ENCODE measurements at regions not wholly inside any gene's neighbourhood (a gene's known extent, or its start where the extent isn't known, plus 50 kb on each side); places are given as distances from the start of the nearest gene placed in this dataset.
A peak's percentile ranks its signal among the peaks of the same experiment; 100 is the strongest.

DNA sequence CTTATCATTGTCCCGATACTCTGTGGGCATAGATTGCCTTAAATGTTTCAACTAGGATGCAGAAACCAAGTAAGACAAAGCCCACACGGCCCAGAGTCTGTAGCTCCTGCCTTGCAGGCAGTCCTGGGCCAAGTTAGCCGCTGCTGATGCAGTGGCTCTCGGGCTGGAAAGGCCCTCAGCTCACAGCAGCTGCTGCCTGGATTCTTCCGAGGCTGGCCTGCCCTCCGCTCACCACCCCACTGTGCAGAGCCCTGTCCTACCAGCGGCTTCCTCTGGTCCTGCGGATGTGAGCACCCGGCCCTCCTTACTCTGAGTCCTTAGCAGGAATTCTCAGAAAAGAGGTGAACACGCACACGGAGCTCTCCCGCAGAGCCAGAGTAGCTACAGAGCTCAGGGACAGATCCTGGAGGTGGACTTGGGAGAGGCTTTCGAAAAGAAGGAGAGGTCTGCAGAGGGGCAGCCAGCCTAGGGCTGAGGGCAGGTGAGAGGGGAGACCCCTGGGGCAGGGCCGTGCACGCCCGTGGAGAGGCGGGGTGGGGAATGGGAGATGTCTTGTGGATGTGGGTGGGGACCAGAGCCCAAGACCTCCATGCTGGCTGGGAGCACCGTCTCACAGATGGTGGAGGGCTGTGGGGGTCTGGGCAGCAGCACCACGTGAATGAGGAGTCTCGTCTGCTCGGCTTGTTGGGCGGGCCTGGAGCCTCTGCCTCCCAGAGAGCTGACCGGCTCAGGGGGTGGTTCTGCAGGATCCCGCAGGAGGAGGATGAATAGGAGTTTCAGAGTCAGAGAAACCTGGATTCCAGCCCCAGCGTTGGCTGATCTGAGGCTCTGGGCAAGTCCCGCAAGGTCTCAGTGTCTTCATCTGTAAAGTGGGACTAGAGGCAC lies 117.4 kb upstream of the B3GAT1 start:
- ATAC-seq (no peak), DNase-seq (no peak)
- no peaks in the 10 kb centered on the region for H3K36me3 Mint-ChIP-seq
- no peaks in the 10 kb centered on the region for H3K27me3 ChIP-seq (ENCODE audit: control insufficient read depth in 2 of 2, insufficient read depth in 2 of 2, low read length in 2 of 2)
- H3K4me3 ChIP-seq (ENCODE audit: low read length), result no peak overlapping the region
- H3K9me3 ChIP-seq (ENCODE audit: control insufficient read depth in 2 of 3, low read length in 3 of 3), result no peaks in the 10 kb centered on the region
- ChIA-PET CTCF (no interaction called here), POLR2A (no interaction called here)
- H3K27ac Mint-ChIP-seq, result no peak overlapping the region
- H3K4me3 Mint-ChIP-seq, result no peak overlapping the region
- H3K9me3 Mint-ChIP-seq, result no peaks in the 10 kb centered on the region
- H3K4me1 ChIP-seq (ENCODE audit: control insufficient read depth in 2 of 2, insufficient read depth in 2 of 2, low read length in 2 of 2), result no peaks in the 10 kb centered on the region
- H3K27ac ChIP-seq (ENCODE audit: low read depth, low read length), result no peak overlapping the region
- H3K4me1 Mint-ChIP-seq, result no peaks in the 10 kb centered on the region
- intact Hi-C loops (cut with micrococcal nuclease), result no loop called here
- H3K36me3 ChIP-seq (ENCODE audit: control insufficient read depth in 2 of 3, insufficient read depth in 3 of 3, low read length in 3 of 3), result no peaks in the 10 kb centered on the region
- H3K27me3 Mint-ChIP-seq, result peaks cover 0 to 26% (median 0%) of the 10 kb centered on the region in 5 donors

DNA sequence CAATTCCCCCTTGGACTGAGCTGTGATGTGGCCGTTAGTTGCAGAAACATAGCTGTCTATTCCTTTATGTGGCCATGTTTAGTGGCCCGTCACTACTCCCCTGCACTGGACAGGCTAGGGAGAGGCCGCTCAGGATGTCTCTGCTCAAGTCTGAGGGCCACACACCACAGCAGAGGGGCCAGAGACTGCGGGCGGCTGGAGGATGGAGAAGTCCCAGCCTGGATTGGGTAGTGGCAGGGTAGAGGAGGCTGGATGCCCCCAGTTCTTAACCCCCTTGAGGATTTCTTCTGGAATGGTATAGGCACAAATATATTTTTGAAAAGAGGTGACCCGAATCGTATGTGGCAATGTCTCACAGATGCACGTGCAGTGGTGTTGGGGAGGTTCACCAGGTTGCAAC lies 116.4 kb upstream of the B3GAT1 start:
- Histone ChIP-seq H3K27me3 (ENCODE audit: control insufficient read depth in 2 of 2, insufficient read depth in 2 of 2, low read length in 2 of 2) (no peaks in the 10 kb centered on the region), H3K4me3 (ENCODE audit: low read length) (no peak overlapping the region), H3K4me1 (ENCODE audit: control insufficient read depth in 2 of 2, insufficient read depth in 2 of 2, low read length in 2 of 2) (no peaks in the 10 kb centered on the region), H3K9me3 (ENCODE audit: control insufficient read depth in 2 of 3, low read length in 3 of 3) (no peaks in the 10 kb centered on the region), H3K36me3 (ENCODE audit: control insufficient read depth in 2 of 3, insufficient read depth in 3 of 3, low read length in 3 of 3) (no peaks in the 10 kb centered on the region), H3K27ac (ENCODE audit: low read depth, low read length) (no peak overlapping the region)
- intact Hi-C loops (cut with micrococcal nuclease), result no loop called here
- H3K4me3 Mint-ChIP-seq, result no peak overlapping the region
- H3K4me1 Mint-ChIP-seq, result no peaks in the 10 kb centered on the region
- CTCF ChIA-PET, result no interaction called here
- no peak for DNase-seq
- H3K36me3 Mint-ChIP-seq, result no peaks in the 10 kb centered on the region
- POLR2A ChIA-PET, result no interaction called here
- no peaks in the 10 kb centered on the region for H3K9me3 Mint-ChIP-seq
- H3K27ac Mint-ChIP-seq, result no peak overlapping the region
- ATAC-seq, result no peak
- H3K27me3 Mint-ChIP-seq, result peaks cover 0 to 20% (median 0%) of the 10 kb centered on the region in 5 donors

DNA sequence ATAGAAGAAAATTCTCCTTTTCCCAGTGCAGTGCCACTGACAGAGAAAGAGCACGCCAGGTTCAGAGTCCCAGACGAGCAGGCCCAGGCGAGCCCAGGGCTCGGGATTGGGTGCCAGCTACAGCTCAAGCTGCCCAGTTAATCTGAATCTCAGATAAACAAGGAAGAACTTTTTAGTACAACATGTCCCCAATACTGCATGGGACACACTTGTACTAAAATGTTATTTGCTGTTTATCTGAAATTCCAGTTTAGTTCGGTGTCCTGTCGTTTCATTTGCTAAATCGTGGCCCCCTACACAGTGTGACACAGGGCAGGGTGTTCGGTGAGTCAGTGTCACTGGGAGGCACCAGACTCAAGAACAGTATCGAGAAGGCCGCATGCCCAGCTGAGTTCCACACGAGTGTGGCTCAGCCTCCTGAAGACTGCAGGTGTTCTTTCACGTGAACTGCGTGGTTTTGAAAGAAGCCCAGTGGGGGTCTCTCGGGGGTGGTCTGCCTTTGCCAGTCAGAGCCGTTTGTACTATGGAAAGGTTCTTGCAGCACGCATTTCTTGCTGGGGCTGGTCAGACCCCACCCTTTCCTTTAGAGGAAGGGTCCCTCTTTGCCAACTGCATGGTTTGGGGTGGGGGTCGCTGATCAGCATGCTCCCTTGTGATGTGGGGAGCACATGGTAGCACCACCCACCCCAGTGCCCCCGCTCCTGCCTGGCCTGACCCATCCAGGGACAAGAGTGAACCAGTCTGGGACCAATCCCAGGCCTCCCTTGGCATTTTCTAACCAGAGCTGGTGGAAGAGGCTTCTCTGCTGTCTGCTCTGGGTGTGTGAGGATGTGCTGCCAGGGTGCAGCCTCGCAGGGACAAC lies 115.6 kb upstream of the B3GAT1 start:
- no peak for ATAC-seq
- no peaks in the 10 kb centered on the region for H3K4me1 ChIP-seq (ENCODE audit: control insufficient read depth in 2 of 2, insufficient read depth in 2 of 2, low read length in 2 of 2)
- H3K9me3 ChIP-seq (ENCODE audit: control insufficient read depth in 2 of 3, low read length in 3 of 3), result no peaks in the 10 kb centered on the region
- Mint-ChIP-seq H3K36me3 (no peaks in the 10 kb centered on the region), H3K27ac (peak overlapping the region in 1 of 9 donors; percentile 70), H3K9me3 (peaks cover 0 to 4% (median 0%) of the 10 kb centered on the region in 11 donors), H3K4me1 (no peaks in the 10 kb centered on the region), H3K27me3 (peaks cover 0 to 20% (median 0%) of the 10 kb centered on the region in 5 donors), H3K4me3 (no peak overlapping the region)
- intact Hi-C loops (cut with micrococcal nuclease), result no loop called here
- no peaks in the 10 kb centered on the region for H3K36me3 ChIP-seq (ENCODE audit: control insufficient read depth in 2 of 3, insufficient read depth in 3 of 3, low read length in 3 of 3)
- H3K27ac ChIP-seq (ENCODE audit: low read depth, low read length), result no peak overlapping the region
- no peak for DNase-seq
- CTCF ChIA-PET, result no interaction called here
- POLR2A ChIA-PET, result no interaction called here
- no peak overlapping the region for H3K4me3 ChIP-seq (ENCODE audit: low read length)
- no peaks in the 10 kb centered on the region for H3K27me3 ChIP-seq (ENCODE audit: control insufficient read depth in 2 of 2, insufficient read depth in 2 of 2, low read length in 2 of 2)

DNA sequence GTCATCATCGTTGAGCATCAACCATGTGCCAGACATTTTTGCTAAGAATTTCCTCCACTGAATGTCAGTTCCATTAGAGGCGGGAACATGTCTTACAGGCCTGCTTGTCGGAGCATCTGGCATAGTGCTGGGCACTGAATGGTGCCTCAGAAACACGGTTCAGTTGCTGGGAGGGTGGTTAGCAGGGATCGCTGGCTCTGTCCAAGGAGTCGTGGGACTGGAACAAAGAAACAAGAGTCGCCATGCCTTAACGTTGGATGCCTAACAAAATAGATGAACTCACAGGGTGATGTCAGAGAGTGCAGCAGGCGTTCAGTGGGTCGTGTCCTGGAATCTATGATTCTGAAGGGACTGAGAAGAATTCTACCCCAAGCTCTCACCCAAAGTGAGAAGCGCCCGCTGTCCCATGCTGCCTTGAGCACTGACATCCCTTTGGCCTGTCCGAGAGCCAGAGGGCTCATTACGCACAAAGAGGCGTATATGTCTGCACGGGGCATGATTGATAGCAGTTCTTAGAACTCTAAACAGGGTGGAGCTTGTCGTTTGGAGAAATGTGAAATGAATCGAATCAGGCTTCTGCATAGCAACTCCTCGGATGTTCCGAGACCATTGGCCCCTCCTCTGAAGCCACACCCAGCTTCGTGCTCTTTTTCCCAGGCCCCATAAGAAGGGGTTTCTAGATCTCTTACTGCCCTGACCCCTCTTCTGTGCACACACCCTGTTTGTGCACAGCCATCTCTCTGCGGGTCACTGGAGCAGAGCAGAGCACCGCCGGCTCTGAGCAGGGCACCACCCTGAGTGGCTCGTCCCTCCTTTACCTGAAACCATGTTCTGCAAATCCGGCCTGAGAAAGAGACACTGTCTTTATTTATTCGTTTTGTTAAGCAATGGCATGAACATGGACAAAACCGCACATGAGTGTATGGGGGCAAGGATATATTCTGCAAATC lies 113.1 kb upstream of the B3GAT1 start:
- ChIA-PET POLR2A (no interaction called here), CTCF (no interaction called here)
- no peak overlapping the region for H3K27ac ChIP-seq (ENCODE audit: low read depth, low read length)
- H3K36me3 Mint-ChIP-seq, result peaks cover 0 to 4% (median 0%) of the 10 kb centered on the region in 5 donors
- no peak overlapping the region for H3K4me3 Mint-ChIP-seq
- no peaks in the 10 kb centered on the region for H3K4me1 Mint-ChIP-seq
- H3K4me1 ChIP-seq (ENCODE audit: control insufficient read depth in 2 of 2, insufficient read depth in 2 of 2, low read length in 2 of 2), result no peaks in the 10 kb centered on the region
- H3K4me3 ChIP-seq (ENCODE audit: low read length), result no peak overlapping the region
- H3K9me3 Mint-ChIP-seq, result peaks cover 0 to 8% (median 0%) of the 10 kb centered on the region in 11 donors
- H3K27me3 ChIP-seq (ENCODE audit: control insufficient read depth in 2 of 2, insufficient read depth in 2 of 2, low read length in 2 of 2), result no peaks in the 10 kb centered on the region
- H3K9me3 ChIP-seq (ENCODE audit: control insufficient read depth in 2 of 3, low read length in 3 of 3), result no peaks in the 10 kb centered on the region
- peaks cover 0 to 29% (median 5%) of the 10 kb centered on the region in 5 donors for H3K27me3 Mint-ChIP-seq
- ATAC-seq (no peak), DNase-seq (no peak)
- intact Hi-C loops (cut with micrococcal nuclease), result no loop called here
- H3K27ac Mint-ChIP-seq, result no peak overlapping the region
- H3K36me3 ChIP-seq (ENCODE audit: control insufficient read depth in 2 of 3, insufficient read depth in 3 of 3, low read length in 3 of 3), result no peaks in the 10 kb centered on the region

DNA sequence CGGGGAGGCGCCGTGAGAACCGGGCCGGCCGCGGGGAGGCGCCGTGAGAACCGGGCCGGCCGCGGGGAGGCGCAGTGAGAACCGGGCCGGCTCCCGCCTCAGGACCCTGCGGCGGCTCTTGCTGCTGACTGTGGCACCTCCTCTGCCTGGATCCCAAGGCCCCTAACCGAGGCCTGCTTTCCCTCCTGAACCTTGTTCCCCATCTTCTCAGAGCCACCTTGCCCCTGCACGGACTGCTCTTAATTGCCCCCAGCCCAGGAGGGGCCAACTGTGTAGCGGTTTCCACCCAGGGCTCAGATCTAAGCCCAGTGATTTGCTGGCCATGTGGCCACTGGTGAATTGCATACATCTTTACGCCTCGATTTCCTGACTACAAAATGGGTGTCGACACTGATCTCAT lies 112.2 kb upstream of the B3GAT1 start:
- Mint-ChIP-seq H3K4me3 (no peak overlapping the region), H3K27ac (no peak overlapping the region), H3K4me1 (no peaks in the 10 kb centered on the region), H3K36me3 (peaks cover 0 to 4% (median 0%) of the 10 kb centered on the region in 5 donors), H3K9me3 (peaks cover 0 to 8% (median 0%) of the 10 kb centered on the region in 11 donors), H3K27me3 (peaks cover 0 to 28% (median 6%) of the 10 kb centered on the region in 5 donors)
- CTCF ChIA-PET, result no interaction called here
- Histone ChIP-seq H3K36me3 (ENCODE audit: control insufficient read depth in 2 of 3, insufficient read depth in 3 of 3, low read length in 3 of 3) (no peaks in the 10 kb centered on the region), H3K4me1 (ENCODE audit: control insufficient read depth in 2 of 2, insufficient read depth in 2 of 2, low read length in 2 of 2) (no peaks in the 10 kb centered on the region), H3K27ac (ENCODE audit: low read depth, low read length) (no peak overlapping the region), H3K9me3 (ENCODE audit: control insufficient read depth in 2 of 3, low read length in 3 of 3) (no peaks in the 10 kb centered on the region), H3K27me3 (ENCODE audit: control insufficient read depth in 2 of 2, insufficient read depth in 2 of 2, low read length in 2 of 2) (no peaks in the 10 kb centered on the region), H3K4me3 (ENCODE audit: low read length) (no peak overlapping the region)
- POLR2A ChIA-PET, result no interaction called here
- no peak for DNase-seq
- ATAC-seq, result no peak
- intact Hi-C loops (cut with micrococcal nuclease), result no loop called here

DNA sequence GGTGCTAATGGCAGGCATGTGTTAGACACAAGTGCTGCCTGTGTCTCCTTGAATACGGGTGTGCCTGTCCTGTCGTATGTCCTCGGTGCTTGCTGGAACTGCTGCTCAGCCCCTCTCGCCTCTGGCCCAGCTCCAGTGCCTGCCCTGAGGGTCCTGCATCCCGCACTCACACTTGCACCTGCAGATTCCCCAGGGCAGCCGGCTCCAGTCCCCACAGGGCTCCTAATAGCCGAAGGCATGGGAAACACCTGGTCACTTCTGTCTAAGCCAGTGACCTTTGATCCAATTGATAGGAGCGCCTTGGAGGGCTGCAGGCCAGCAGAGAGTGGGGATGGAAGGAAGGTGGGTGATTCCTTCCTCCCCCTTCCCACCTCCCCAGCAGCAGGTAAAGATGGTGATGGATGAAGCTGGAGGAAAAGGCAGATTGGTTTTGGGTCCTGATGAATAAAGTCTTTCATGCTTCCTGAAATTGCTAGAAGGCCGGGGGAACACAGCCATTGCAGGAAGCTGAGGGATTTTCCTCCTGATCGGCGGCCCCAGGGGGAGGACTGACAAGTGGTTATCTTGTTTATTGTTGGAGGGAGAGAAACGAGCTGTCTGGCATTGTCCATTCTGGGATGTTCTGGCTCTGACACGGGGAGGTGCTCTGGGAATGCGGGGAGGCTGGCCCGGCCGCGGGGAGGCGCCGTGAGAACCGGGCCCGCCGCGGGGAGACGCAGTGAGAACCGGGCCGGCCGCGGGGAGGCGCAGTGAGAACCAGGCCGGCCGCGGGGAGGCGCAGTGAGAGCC lies 110.9 kb upstream of the B3GAT1 start:
- no peak overlapping the region for H3K27ac Mint-ChIP-seq
- ChIA-PET CTCF (interaction anchor here (0.6 kb wide), 1 partner anchor 127 kb away, joined by 3 read pairs; no protein-coding TSS in a partner anchor), POLR2A (no interaction called here)
- no peaks in the 10 kb centered on the region for H3K27me3 ChIP-seq (ENCODE audit: control insufficient read depth in 2 of 2, insufficient read depth in 2 of 2, low read length in 2 of 2)
- no peaks in the 10 kb centered on the region for H3K4me1 Mint-ChIP-seq
- H3K9me3 Mint-ChIP-seq, result peaks cover 0 to 8% (median 0%) of the 10 kb centered on the region in 11 donors
- H3K27me3 Mint-ChIP-seq, result peaks cover 0 to 20% (median 6%) of the 10 kb centered on the region in 5 donors
- H3K9me3 ChIP-seq (ENCODE audit: control insufficient read depth in 2 of 3, low read length in 3 of 3), result no peaks in the 10 kb centered on the region
- no peaks in the 10 kb centered on the region for H3K36me3 ChIP-seq (ENCODE audit: control insufficient read depth in 2 of 3, insufficient read depth in 3 of 3, low read length in 3 of 3)
- H3K4me3 ChIP-seq (ENCODE audit: low read length), result no peak overlapping the region
- no peak overlapping the region for H3K27ac ChIP-seq (ENCODE audit: low read depth, low read length)
- no peak for DNase-seq
- H3K4me1 ChIP-seq (ENCODE audit: control insufficient read depth in 2 of 2, insufficient read depth in 2 of 2, low read length in 2 of 2), result no peaks in the 10 kb centered on the region
- intact Hi-C loops (cut with micrococcal nuclease), result no loop called here
- H3K36me3 Mint-ChIP-seq, result peaks cover 0 to 4% (median 0%) of the 10 kb centered on the region in 5 donors
- ATAC-seq, result no peak
- no peak overlapping the region for H3K4me3 Mint-ChIP-seq

Data from naive thymus-derived CD4-positive, alpha-beta T cell (primary cell).